ENCODE measurements at regions not wholly inside any gene's neighbourhood (a gene's known extent, or its start where the extent isn't known, plus 50 kb on each side); places are given as distances from the start of the nearest gene placed in this dataset.

DNA sequence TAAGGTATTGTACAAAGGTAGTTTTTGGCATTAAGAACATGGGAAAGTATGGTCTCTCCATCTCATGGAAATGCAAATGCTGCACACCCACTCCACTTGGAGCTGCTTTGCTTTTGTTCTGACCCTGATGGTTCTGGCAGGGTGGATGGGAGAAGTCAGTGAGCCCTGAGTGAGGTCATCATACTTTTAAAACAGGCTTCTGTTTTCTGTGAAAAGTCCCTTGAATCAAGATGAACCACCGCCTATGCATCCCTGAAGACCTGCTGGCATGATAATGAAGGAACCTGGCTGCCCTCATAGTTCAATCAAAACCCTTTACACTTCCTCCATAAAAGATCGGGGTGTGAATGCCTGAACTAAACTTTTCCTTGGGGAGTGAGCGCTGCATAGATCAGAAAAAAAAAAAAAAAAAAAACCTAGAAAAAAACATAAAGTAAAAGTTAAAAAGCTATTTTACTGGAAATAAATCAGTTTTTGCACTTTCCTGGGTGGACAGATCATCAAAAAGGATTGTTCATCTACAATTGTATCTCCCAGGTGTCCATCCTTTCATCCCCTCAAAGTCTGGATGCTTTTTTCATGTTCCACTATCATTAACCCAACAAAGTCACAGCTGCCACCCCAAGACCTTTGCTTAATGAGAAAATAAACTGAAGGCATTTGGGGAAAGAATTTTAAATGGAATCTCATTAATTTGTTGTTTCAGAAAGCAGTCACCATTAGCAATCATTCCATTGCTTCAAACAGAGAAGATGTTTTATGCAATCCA is 728.1 kb upstream of the DDX18 start:
- DNase-seq: no peak

DNA sequence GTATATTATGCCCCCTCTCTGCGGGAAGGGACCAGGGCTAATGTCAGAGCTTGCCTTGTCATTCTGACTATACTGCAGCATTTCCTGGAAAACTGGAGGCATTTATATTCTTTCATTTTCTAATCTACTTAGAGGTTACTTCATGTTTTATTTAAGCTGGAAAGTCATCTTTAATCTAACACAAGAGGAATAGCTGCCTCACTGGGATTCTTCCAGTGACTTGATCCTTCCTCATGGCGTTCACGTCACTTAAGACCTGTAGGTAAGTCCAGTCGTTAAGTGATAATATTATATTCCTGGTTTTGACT is 727.6 kb upstream of the DDX18 start:
- DNase-seq: no peak

DNA sequence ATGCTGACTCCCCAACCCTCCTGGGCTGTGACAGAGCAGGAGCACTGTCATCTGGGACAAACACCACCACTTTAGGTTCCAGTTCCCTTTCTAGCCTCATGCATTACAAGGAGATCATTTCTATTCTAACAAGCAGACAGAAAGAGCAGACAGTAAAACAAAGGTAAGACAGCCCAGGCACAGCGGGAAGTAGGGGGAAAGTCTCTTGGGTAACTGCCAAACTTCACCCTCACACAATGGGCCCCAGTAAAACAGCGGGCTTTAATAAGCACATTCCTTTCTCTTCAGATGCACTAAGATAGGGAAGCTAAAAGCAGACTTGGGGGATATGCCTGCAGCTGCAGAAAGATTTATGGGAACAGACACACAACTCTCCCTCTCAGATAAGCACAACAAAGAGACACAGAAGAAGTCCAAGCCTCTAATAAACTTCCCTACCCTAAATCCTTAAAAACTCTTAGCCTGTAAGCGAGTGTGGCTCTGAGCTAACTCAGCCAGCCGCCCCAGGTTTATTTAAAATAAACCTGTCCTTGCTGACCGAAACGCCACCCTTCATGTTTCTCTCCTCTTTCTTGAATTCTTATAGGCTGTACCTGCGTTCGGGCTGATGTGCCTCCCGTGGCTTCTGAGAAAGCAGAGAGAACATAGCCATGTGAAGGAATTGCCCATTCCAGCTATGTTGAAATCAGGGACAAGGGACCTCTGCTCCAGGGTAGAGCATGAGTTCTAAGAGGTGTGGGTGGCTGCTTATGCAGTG is 726.8 kb upstream of the DDX18 start:
- DNase-seq: peak; percentile 87

DNA sequence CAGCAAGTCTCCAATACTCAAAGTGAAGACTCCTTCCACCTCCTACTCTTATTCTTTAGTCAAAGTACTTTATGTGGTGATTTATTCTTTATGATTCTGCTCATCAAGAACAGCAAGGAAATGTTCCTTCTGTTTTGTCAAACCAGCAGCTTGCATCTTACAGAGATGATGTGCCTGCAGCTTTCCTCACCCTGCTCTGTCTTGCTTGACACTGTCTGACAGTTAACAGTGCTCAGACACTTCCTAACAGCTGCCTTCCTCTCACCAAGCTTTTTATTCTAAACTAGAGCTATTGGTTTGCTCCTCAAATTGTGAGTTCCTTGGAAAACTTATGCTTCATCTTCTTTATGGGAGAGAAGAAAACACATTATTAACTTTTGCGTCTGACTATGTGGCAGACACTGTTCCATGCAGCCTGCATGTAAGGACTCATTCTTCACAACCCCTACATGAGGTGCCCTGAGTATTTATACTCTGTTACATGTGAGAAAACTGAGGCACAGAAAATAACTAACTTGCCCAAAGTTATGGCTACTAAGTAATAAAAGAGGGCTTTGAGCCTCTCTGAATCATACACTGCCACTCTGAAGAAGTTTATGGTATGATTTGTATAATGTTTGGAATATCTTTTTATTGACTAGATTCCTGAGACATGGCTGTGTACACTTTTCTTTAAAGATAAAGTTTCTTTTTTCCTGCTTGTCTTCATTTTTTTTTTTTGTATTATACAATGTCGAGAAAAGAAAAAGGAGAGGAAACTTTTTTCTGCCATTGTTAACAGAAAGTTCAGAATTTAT is 723.3 kb upstream of the DDX18 start:
- DNase-seq: no peak

DNA sequence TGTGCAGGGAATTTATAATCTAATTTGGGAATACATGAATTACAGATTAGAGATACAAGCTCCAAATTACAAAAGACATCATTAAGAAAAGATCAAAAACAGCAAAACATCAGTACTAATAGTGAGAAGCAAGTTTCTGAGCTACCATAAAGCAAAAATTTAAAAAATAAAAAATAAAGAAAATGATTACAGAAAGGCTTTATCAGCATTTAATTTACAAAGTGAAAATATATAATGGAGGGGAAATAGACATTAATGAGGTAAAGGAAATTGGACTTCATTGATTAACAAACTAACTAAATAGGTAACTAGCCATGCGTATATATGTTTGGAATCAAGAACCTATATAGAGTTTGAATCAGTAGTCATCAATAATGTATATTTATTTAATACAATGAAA is 712.9 kb upstream of the DDX18 start:
- DNase-seq: no peak

DNA sequence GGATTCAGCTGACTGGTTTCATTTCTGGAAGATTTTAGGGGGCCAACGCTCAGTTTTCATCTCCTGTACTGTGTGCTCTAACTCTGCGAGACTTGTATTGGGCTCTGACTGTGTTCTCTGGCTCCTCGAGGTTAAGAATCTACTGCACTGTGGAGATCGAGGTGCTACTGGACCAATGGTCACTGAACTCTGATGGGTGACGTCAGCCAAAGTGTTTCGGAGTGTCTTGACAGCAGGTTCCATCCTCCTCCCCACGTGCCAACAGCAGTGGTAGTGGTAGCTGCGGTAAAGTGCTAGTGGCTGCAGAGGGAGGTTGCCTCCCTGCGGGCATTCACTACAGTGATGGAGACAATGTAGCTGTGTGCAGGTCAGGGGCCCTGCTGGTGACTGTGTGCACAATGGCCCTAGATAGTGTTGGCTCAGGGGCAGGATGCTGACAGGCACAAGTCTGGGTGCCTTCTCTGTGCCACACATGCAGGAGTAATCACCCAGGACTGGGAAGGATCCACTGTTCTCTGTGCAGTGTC is 705.7 kb upstream of the DDX18 start:
- no peak for DNase-seq

DNA sequence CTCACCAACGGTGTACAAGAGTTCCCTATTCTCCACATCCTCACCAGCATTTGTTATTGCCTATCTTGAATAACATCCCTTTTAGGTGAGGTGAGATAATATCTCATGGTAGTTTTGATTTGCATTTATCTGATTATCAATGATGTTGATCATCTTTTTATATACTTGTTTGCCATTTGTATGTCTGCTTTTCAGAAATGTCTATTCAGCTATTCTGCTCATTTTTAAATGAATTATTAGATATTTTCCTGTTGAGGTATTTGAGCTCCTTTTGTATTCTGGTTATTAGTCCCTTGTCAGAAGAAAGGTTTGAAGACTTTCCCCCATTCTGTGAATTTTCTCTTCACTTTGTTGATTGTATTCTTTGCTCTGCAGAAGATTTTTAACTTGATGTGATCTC is 695.5 kb upstream of the DDX18 start:
- DNase-seq: no peak

DNA sequence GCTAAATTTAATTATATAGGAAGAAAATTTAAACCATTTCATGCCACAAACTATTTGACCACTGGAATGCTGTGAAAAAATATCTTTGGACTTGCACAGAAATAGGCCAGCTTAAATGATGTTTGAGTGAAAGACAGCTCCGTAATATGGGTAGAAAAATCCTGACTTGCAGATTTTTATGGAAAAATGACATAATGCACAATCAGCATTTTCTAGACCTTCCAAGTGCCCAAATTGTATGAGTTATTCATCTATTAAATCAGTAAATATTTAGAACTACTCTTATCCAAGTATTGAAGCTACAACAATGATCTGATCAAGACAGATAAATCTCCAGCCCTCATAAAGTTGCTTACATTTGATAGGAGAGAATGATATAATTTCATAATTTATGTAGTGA is 691.1 kb upstream of the DDX18 start:
- DNase-seq: no peak

DNA sequence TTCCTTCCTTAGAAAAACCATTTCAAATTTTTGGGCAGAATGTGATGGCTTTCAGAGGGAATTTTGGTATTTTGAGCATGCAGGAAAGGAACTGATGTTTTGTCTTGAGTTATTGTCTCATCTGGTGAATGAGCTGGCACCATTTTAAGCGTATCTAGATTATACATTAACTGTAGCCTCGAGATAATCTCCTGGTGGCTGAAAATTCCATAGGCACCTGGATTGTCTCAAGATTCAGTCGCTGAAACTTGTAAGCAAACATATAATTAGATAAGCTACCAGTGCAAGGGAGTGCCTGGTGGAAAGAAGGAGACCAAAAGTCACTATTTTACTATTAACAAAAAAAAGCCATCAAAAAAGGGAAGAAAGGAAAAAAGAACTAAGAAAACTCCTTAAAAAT is 687.8 kb upstream of the DDX18 start:
- DNase-seq: no peak

DNA sequence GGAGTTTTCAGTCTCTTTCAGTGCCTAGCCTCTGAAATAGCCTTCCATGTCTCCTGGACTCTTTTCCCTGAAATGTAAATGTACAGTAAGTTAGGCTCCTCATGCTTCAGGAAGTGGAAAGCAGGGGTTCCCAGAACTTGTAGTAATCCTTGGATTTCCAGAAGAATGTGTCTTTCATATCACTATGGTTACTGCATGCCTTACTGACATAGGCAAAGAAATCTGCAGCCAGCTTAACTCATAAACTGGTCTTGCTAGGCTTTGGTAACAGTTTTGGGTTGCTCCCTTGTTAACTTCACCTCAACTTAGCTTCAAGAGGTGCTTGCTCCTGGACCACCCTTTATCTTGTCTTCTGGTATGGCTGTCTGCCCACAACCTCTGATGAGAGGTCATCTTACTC is 686.8 kb upstream of the DDX18 start:
- peak; percentile 57 for DNase-seq

DNA sequence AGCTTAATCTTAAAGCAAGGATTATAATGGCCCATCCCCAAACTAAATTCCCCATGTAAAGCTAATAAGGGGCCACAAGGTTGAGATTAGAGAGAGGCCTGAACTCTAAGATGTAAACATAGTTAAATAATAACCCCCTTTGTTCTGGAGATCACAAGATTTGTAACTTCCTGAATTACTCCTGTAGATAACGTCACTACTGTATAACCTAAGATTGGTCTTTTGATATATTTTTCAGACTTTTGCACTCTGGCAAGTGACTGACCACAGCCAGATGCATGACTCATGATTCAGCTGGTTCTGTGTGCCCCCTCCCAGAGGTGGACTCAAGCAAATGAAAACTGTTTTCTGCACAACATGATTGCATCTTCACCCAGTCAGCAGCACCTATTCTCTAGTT is 686.0 kb upstream of the DDX18 start:
- DNase-seq: peak; percentile 69

DNA sequence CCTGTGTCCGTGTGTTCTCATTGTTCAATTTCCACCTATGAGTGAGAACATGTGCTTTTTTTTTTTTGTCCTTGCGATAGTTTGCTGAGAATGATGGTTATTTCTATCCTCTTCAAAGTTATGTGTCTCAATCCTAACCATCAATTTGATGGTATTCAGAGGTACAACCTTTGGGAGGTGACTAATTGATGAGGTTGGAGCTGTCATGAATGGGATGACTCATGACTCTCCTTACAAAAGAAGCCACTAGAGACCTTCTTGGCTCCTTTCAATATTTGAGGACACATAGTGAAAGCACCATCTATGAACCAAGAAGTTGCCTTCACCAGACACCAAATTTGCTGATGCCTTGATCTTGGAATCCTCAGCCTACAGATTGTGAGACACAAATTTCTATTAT is 677.1 kb upstream of the DDX18 start:
- no peak for DNase-seq

DNA sequence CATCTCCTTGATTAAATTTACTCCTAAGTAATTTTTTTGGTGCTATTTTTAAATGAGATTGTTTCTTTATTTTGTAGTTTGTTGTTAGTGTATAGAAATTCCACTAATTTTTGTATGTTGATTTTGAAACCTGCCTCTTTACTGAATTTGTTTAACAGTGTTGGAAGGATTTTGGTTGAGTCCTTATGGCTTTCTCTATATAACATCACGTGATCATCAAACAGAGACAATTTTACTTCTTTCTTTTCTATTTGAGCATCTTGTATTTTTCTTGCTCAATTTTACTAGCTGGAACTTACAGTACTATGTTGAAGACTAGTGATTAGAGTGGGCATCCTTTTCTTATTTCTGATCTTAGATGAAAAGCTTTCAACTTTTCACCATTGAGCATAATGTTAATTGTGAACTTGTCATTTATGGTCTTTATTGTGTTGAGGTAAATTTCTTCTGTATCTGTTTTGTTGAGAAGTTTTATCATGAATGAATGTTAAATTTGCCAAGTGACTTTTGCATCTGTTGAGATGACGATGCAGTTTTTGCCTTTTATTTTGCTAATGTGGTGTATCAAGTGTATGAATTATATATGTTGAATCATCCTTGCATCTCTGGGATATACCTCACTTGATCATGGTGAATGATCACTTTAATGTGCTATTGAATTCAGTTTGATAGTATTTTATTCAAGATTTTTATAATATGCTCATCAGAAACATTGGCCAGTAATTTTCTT is 645.3 kb upstream of the DDX18 start:
- DNase-seq: no peak

DNA sequence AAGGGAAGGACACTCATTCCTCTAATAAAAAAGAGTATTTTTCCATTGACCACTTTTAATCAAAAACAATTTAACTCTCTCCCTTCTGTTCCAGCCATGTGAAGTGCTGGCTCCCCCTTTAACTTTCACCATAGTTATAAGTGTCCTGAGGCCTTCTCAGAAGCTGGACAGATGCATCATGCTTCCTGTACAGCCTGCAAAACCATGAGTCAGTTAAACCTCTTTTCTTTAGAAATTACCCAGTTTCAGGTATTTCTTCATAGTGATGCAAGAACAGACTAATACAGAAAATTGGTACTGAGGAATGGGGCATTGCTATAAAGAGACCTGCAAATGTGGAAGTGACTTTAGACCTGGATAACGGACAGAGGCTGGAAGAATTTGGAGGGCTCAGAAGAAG is 643.6 kb upstream of the DDX18 start:
- DNase-seq: no peak

DNA sequence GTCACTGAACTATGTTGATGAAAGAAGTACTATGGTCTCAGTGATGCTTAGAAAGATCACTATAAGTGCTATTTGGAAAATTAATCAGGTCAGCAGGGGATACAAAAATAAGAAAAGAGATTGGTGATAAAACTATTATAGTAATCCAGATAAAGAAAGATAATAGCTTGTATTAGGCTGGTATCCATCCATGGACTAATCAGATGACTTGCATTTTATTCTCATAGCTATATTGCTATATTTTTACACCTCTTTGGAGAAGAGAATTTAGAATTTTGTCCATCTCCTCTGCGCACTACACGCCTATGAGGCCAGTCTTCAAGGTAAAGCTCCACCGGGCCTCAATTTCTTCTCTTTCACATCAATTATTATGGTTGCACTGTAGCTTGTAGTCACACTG is 635.1 kb upstream of the DDX18 start:
- no peak for DNase-seq

DNA sequence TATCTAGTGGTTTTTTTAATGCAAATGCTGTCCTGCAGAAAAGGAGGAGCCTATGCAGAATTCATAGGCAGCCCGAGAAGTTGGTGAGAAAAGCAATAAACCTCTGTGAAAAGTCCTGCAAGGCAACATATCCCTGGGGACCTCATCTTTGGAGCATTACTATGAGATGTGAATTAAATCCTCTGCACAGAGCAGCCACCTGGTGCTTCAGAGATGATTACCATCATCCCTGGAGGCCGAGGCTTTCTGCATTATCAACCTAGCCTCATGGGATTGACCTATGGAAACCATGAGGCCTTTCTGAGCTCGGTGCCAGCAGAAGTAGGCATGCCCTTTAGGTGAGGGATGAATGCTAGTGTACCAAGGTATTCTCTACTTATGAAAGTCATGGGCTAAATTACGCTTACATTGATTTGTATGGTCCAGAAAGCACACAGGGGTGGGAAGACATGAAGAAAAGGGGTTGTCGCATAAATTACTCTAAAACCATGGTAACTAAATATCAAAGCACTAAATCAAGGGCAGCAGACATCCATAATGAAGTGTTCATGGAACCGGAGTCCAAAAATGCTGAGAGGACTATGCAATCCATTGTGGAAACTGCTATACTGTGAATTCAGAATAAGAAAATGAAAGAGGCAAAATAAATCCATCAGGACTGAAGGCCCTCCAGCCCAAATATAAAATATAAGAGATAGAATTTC is 623.5 kb upstream of the DDX18 start:
- no peak for DNase-seq

DNA sequence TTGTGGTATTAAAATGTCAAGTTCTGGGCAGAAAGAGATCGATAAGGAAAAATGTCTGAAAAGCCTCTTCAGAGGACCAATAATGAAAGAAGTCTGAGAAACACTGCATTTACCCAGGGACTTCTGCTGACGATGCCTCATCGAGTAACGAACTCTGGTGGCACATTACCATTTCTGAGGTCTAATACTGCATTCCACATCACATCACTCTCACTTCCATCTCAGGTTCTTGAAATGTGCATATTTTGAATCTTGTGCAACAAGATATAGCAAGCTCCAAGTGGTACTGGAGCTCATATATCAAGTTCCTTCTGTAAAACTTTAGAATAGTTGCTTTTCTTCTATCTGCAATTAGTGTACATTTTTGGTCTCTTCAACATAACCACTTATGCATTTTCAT is 619.1 kb upstream of the DDX18 start:
- no peak for DNase-seq

DNA sequence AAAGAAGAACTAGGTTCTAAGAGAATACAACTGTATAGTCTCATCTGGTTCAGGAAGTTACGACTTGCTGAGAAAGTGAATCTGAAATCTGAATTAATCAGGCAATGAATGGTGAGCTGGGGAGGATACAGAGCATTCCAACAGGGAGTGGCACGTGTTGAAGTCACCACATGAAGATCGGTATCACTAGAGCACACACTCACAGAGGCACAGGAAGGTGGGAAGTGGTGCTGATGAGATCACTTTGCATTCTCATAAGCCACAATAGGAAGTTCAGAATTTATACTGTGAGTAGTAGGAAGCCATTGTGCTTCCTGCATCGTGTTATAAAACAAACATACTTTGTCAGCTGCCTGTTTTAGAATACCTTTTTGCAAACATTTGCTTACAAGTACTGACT is 615.0 kb upstream of the DDX18 start:
- DNase-seq: no peak

DNA sequence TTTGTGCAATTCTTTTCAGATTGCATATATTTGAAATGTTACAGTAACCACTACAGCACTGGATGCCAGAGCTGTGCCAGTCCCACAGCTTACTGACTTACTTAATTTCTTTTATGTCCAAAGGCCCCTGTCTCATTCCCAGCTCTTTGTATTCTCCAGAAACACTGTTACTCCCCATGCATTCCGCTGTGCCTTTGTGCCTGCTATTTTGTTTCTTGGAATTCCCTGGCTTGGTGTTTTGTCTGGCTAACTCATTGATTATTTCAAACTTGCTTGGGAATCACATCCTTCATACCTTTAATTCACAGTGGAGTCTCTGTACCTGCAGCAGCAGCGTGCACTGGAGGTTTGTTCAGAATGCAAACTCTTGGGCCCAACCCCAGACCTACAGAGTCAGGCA is 601.9 kb upstream of the DDX18 start:
- no peak for DNase-seq

DNA sequence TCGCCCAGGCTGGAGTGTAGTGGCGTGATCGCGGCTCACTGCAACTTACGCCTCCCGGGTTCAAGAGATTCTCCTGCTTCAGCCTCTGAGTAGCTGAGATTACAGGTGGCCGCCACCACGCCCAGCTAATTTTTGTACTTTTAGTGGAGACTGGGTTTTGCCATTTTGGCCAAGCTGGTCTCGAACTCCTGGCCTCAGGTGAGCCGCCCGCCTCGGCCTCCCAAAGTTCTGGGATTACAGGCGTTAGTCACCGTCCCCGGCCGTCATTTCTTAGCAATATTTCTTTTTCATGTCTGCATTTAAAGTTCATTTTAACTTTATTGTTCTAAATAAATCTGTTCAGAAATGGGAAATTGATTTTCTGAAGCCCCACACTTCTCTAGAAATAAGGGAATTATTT is 597.3 kb upstream of the DDX18 start:
- no peak for DNase-seq

DNA sequence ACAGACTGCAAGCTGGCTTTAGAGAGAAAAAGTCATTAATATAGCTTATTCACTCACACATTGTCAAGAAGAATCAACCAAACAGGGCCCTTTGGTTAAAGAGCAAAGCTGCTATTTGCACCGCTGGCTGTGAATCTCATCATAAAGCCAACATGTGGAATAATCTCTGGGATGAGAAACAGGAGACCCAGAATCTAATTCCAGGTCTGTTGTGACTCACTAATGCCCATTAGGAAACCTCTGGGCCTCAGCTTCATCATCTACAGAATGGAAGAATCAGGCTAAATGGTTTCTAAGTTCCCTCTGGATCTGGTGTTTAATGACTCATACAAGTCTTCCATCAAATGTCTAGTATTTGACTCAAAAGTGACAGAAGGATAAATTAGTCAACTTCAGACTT is 591.7 kb upstream of the DDX18 start:
- DNase-seq: peak; percentile 51

DNA sequence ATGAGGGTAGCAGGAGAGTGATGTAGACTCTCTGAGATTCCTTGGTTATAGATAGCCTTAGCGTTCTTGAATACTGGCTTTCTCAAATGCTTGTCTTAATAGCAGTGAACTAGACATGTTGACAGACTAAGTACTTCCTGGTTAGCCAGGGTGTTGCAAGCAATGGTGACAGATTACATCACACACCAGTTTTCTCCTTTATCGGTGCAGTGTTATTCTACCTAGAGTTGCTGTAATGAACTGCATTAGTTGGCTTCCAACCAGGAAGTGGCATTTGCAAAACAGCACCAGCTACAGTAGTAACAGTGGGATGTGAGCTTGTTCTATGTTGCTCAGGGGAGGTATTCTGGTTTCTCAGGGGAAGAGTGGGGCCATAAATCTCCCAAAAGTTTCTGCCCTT is 582.2 kb upstream of the DDX18 start:
- no peak for DNase-seq

DNA sequence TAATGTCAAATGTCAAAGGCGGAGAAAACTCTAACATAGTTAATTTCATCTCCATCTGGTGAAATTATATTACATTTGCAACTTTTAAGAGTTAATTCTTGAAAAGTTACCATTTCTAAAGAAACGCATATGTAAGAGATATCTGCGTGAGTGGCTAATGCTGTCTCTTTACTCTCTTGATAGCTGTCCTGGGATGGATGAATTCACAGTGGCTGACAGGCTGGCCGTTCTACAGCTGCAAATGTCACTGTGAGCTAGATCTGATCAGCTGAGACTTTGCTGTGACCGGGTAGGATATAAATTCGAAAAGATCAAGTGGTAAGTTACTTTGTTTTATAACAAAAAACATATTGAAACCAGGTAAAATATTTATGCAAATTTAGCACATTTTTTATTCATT is 557.1 kb upstream of the DDX18 start:
- no peak for DNase-seq

All from islet precursor cell (in vitro differentiated cells).